ENCODE measurements at regions not wholly inside any gene's neighbourhood (a gene's known extent, or its start where the extent isn't known, plus 50 kb on each side); places are given as distances from the start of the nearest gene placed in this dataset.

GRCh38 chr13:63161219-63161618 is 1745.6 kb upstream of the PCDH20 start:
- no peak for TF ChIP-seq CTCF (IDR thresholded peaks at IDR 0.05; ENCODE audit: insufficient read depth, low read length, poor library complexity, severe bottlenecking)
- no peak for TF ChIP-seq EZH2phosphoT487 (conservative IDR thresholded peaks at IDR 0.05; ENCODE audit: low read length)

Data from SU-DHL-6 (cell line).